H1 (cell line): ENCODE measurements at regions not wholly inside any gene's neighbourhood (a gene's known extent, or its start where the extent isn't known, plus 50 kb on each side); places are given as distances from the start of the nearest gene placed in this dataset.

Experiments used
- EP300 ChIP-seq, 2 experiments: IDR thresholded peaks; 1 replicate in 1 of 2; 2 replicates in 1 of 2; pipeline ENCODE4 v1.6.1; 2011 to 2012; ENCODE audit warnings: low read depth in 2 of 2, low read length in 2 of 2, mild to moderate bottlenecking in 2 of 2, borderline replicate concordance in 1 of 2, inconsistent platforms in 1 of 2, moderate library complexity in 1 of 2
- TEAD4 ChIP-seq: IDR thresholded peaks from 2 replicates; pipeline ENCODE4 v1.6.1; 2012; ENCODE audit warnings: low read depth, low read length, inconsistent platforms, mixed read lengths

DNA sequence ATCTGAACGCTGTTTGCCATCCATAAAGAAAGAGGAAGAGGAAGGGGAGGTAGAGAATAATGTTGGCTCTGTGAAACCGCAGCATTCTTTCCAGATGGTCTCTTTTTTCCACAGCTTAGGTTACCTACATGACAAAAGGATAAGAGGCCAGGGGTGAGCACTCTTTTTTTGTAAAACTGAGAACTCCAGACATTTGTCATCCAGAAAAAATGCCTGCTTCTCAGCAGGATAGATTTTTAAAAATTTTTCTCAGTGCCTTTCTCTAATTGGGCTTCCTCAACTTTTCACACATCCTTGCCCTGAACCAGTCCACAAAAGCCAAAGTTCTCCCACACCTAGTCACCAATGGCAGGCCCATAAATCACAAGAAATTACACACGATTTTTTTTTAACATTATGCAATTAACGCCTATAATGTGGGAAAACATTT lies 158.1 kb upstream of the TENM3 start (continued):
- TF ChIP-seq TEAD4 (no peak), EP300 (IDR thresholded peaks at IDR 0.05; ENCODE audit: borderline replicate concordance in 1 of 2, low read depth in 2 of 2, low read length in 2 of 2) (peak in 1 of 2 experiments; percentile 44; a peak in 1 of 3 replicates)
